ENCODE measurements at regions not wholly inside any gene's neighbourhood (a gene's known extent, or its start where the extent isn't known, plus 50 kb on each side); places are given as distances from the start of the nearest gene placed in this dataset.
"Not testable (repeated sequence)": the region's sequence is repeated elsewhere in the genome, so short reads cannot be mapped to it uniquely, and the experiment has no call there.

- no peak for DNase-seq (ENCODE audit: low spot score in 2 of 2)
- H3K27me3 ChIP-seq, result no peaks in the 10 kb centered on the region
- H3K36me3 ChIP-seq, result no peaks in the 10 kb centered on the region
- H3K9me3 ChIP-seq, result no peaks in the 10 kb centered on the region
- WGBS, 2 donors, result 69 to 77% methylated on average over 9 of the region's 9 CpGs
- H3K27ac ChIP-seq, result no peak overlapping the region
- TF ChIP-seq POLR2A (IDR thresholded peaks at IDR 0.05), result no peak
- TF ChIP-seq EP300 (IDR thresholded peaks at IDR 0.05), result no peak
- no peak for TF ChIP-seq CTCF (IDR thresholded peaks at IDR 0.05)
- H3K4me3 ChIP-seq, result no peak overlapping the region
- H3K4me1 ChIP-seq, result no peaks in the 10 kb centered on the region
Observed at GRCh38 chr5:2813678-2814077, 62.2 kb upstream of the IRX2 start.

GRCh38 chr5:2810644-2811043 is 59.2 kb upstream of the IRX2 start:
- 72 to 86% methylated on average over 3 of the region's 3 CpGs for WGBS, 2 donors
- Histone ChIP-seq H3K9me3 (no peaks in the 10 kb centered on the region), H3K36me3 (no peaks in the 10 kb centered on the region), H3K27ac (no peak overlapping the region), H3K4me1 (no peaks in the 10 kb centered on the region), H3K4me3 (no peak overlapping the region), H3K27me3 (no peaks in the 10 kb centered on the region)
- no peak for DNase-seq (ENCODE audit: low spot score in 2 of 2)
- TF ChIP-seq CTCF (IDR thresholded peaks at IDR 0.05) (no peak), POLR2A (IDR thresholded peaks at IDR 0.05) (no peak), EP300 (IDR thresholded peaks at IDR 0.05) (no peak)

- not testable (repeated sequence) for H3K27ac ChIP-seq; H3K4me3 ChIP-seq; H3K36me3 ChIP-seq; H3K9me3 ChIP-seq; H3K4me1 ChIP-seq; H3K27me3 ChIP-seq; DNase-seq (ENCODE audit: low spot score in 2 of 2)
- 73 to 75% methylated on average over 5 of the region's 5 CpGs for WGBS, 2 donors
Observed at GRCh38 chr5:2807244-2807643, 55.8 kb upstream of the IRX2 start.

GRCh38 chr5:2806176-2806575 is 54.7 kb upstream of the IRX2 start:
- Histone ChIP-seq H3K27ac (no peak overlapping the region), H3K4me1 (no peaks in the 10 kb centered on the region), H3K36me3 (no peaks in the 10 kb centered on the region), H3K9me3 (no peaks in the 10 kb centered on the region), H3K4me3 (no peak overlapping the region), H3K27me3 (no peaks in the 10 kb centered on the region)
- no peak for TF ChIP-seq EP300 (IDR thresholded peaks at IDR 0.05)
- no peak for TF ChIP-seq CTCF (IDR thresholded peaks at IDR 0.05)
- no peak for TF ChIP-seq POLR2A (IDR thresholded peaks at IDR 0.05)
- no peak for DNase-seq (ENCODE audit: low spot score in 2 of 2)
- 68 to 85% methylated on average over 9 of the region's 12 CpGs for WGBS, 2 donors

- H3K4me1 ChIP-seq, result no peaks in the 10 kb centered on the region
- WGBS, 2 donors, result 57 to 72% methylated on average over 5 of the region's 5 CpGs
- TF ChIP-seq CTCF (IDR thresholded peaks at IDR 0.05) (no peak), EP300 (IDR thresholded peaks at IDR 0.05) (no peak), POLR2A (IDR thresholded peaks at IDR 0.05) (no peak)
- no peak overlapping the region for H3K4me3 ChIP-seq
- no peaks in the 10 kb centered on the region for H3K36me3 ChIP-seq
- H3K9me3 ChIP-seq, result no peaks in the 10 kb centered on the region
- no peak overlapping the region for H3K27ac ChIP-seq
- DNase-seq (ENCODE audit: low spot score in 2 of 2), result no peak
- no peaks in the 10 kb centered on the region for H3K27me3 ChIP-seq
Observed at GRCh38 chr5:2805080-2805479, 53.6 kb upstream of the IRX2 start.

GRCh38 chr5:2803751-2804150 is 52.3 kb upstream of the IRX2 start:
- Histone ChIP-seq H3K27me3 (no peaks in the 10 kb centered on the region), H3K9me3 (no peaks in the 10 kb centered on the region), H3K27ac (no peak overlapping the region), H3K4me3 (no peak overlapping the region), H3K36me3 (no peaks in the 10 kb centered on the region), H3K4me1 (no peaks in the 10 kb centered on the region)
- TF ChIP-seq EP300 (IDR thresholded peaks at IDR 0.05) (no peak), POLR2A (IDR thresholded peaks at IDR 0.05) (no peak), CTCF (IDR thresholded peaks at IDR 0.05) (no peak)
- DNase-seq (ENCODE audit: low spot score in 2 of 2), result no peak
- WGBS, 2 donors, result 67 to 77% methylated on average over 2 of the region's 2 CpGs

All from tibial nerve (tissue), 4 donors.